WTC11 (cell line): ENCODE measurements at regions not wholly inside any gene's neighbourhood (a gene's known extent, or its start where the extent isn't known, plus 50 kb on each side); places are given as distances from the start of the nearest gene placed in this dataset.

Experiments used
- ATAC-seq: fragments of 200-7000 bp; cut with Tn5 transposase; 2 replicates; pipeline ENCODE4 v1.10.0; 2021; ENCODE audit warnings: mild to moderate bottlenecking, moderate library complexity
- CTCF ChIA-PET: fragments of 300-600 bp; sonication (Branson Sonifier 250); formaldehyde crosslinking; loops from one replicate; lab custom pipeline; 2021; ENCODE audit warnings: antibody characterized with exemption; lab: Charles Lee
- POLR2A ChIA-PET: fragments of 350-600 bp; sonication (Branson Sonifier 250); formaldehyde crosslinking; loops from one replicate; lab custom pipeline; 2021; ENCODE audit warnings: antibody characterized with exemption; lab: Charles Lee
- DNase-seq: peaks from one replicate; pipeline ENCODE4 v3.0.0; 2021; ENCODE audit warnings: low spot score
- H3K27ac Mint-ChIP-seq: 2 replicates; pipeline ENCODE4 v1.8.0; 2021; ENCODE audit warnings: mixed read lengths
- H3K27me3 Mint-ChIP-seq: 2 replicates; pipeline ENCODE4 v1.8.0; 2021; ENCODE audit warnings: low read depth, mild to moderate bottlenecking, moderate library complexity, mixed read lengths
- H3K36me3 Mint-ChIP-seq: 2 replicates; pipeline ENCODE4 v1.8.0; 2021; ENCODE audit warnings: mixed read lengths
- H3K4me1 Mint-ChIP-seq: 2 replicates; pipeline ENCODE4 v1.8.0; 2022; ENCODE audit warnings: mixed read lengths
- H3K4me3 Mint-ChIP-seq: 2 replicates; pipeline ENCODE4 v1.8.0; 2021; ENCODE audit warnings: mild to moderate bottlenecking, moderate library complexity, mixed read lengths
- H3K9me3 Mint-ChIP-seq: 2 replicates; pipeline ENCODE4 v1.8.0; 2021; ENCODE audit warnings: mixed read lengths
- CREM ChIP-seq: sonication (generic); formaldehyde crosslinking; IDR thresholded peaks from 2 replicates; pipeline ENCODE4 v1.8.1; 2022; ENCODE audit warnings: mild to moderate bottlenecking, missing genetic modification reagents, moderate library complexity
- E2F1 ChIP-seq: sonication (generic); formaldehyde crosslinking; IDR thresholded peaks from 2 replicates; pipeline ENCODE4 v1.8.0; 2022; ENCODE audit warnings: mild to moderate bottlenecking, missing genetic modification reagents
- IRF2 ChIP-seq: sonication (generic); formaldehyde crosslinking; IDR thresholded peaks from 2 replicates; pipeline ENCODE4 v1.8.0; 2022; ENCODE audit warnings: low read depth, missing genetic modification reagents, borderline replicate concordance
- NFE2L1 ChIP-seq: sonication (generic); formaldehyde crosslinking; IDR thresholded peaks from 2 replicates; pipeline ENCODE4 v1.8.1; 2023; ENCODE audit warnings: missing genetic modification reagents
- NFYB ChIP-seq: sonication (generic); formaldehyde crosslinking; conservative IDR thresholded peaks from 2 replicates; pipeline ENCODE4 v1.8.0; 2022; ENCODE audit warnings: low read depth, missing genetic modification reagents
- NR2C2 ChIP-seq: sonication (generic); formaldehyde crosslinking; IDR thresholded peaks from 2 replicates; pipeline ENCODE4 v1.8.0; 2022; ENCODE audit warnings: mild to moderate bottlenecking, missing genetic modification reagents
- OVOL2 ChIP-seq: fragments of 250-450 bp; sonication (Bioruptor Pico); IDR thresholded peaks from 2 replicates; pipeline ENCODE4 v1.9.0; 2021; ENCODE audit warnings: mild to moderate bottlenecking, borderline replicate concordance
- SOX15 ChIP-seq: fragments of 250-450 bp; sonication (Bioruptor Pico); IDR thresholded peaks from 2 replicates; pipeline ENCODE4 v1.9.0; 2021; ENCODE audit warnings: mild to moderate bottlenecking
- SP1 ChIP-seq: sonication (generic); formaldehyde crosslinking; conservative IDR thresholded peaks from 2 replicates; pipeline ENCODE4 v1.8.1; 2022; ENCODE audit warnings: missing genetic modification reagents
- TCF7 ChIP-seq: sonication (generic); formaldehyde crosslinking; IDR thresholded peaks from 2 replicates; pipeline ENCODE4 v1.8.0; 2022; ENCODE audit warnings: mild to moderate bottlenecking, low read depth, missing genetic modification reagents, moderate library complexity
- TP53 ChIP-seq: sonication (generic); formaldehyde crosslinking; IDR thresholded peaks from 2 replicates; pipeline ENCODE4 v1.8.1; 2023; ENCODE audit warnings: mild to moderate bottlenecking, missing genetic modification reagents
- ZNF219 ChIP-seq: sonication (generic); formaldehyde crosslinking; IDR thresholded peaks from 2 replicates; pipeline ENCODE4 v1.8.0; 2023; ENCODE audit warnings: missing genetic modification reagents, mild to moderate bottlenecking, borderline replicate concordance
- TF ChIP-seq, protein P1 (sequence below): sonication (generic); formaldehyde crosslinking; IDR thresholded peaks from 2 replicates; pipeline ENCODE4 v1.8.0; 2022; ENCODE audit warnings: mild to moderate bottlenecking, missing genetic modification reagents
- TF ChIP-seq, protein P2 (sequence below): sonication (generic); formaldehyde crosslinking; IDR thresholded peaks from 2 replicates; pipeline ENCODE4 v1.8.1; 2022; ENCODE audit warnings: low read depth, missing genetic modification reagents, borderline replicate concordance
- TF ChIP-seq, protein P3 (sequence below): sonication (generic); formaldehyde crosslinking; IDR thresholded peaks from 2 replicates; pipeline ENCODE4 v1.8.1; 2023; ENCODE audit warnings: mild to moderate bottlenecking, moderate library complexity, missing genetic modification reagents
- TF ChIP-seq, protein P4 (sequence below): sonication (generic); formaldehyde crosslinking; IDR thresholded peaks from 2 replicates; pipeline ENCODE4 v1.8.0; 2022; ENCODE audit warnings: missing genetic modification reagents

- POLR2A ChIA-PET: no interaction called here
- no peak for TF ChIP-seq ZNF219 (CRISPR knock-in tag)
- no peak for TF ChIP-seq OVOL2 (CRISPR knock-in tag)
- TF ChIP-seq CREM (CRISPR knock-in tag): no peak
- TF ChIP-seq NR2C2 (CRISPR knock-in tag): no peak
- TF ChIP-seq NFYB (CRISPR knock-in tag): no peak
- TF ChIP-seq, protein P1, sequence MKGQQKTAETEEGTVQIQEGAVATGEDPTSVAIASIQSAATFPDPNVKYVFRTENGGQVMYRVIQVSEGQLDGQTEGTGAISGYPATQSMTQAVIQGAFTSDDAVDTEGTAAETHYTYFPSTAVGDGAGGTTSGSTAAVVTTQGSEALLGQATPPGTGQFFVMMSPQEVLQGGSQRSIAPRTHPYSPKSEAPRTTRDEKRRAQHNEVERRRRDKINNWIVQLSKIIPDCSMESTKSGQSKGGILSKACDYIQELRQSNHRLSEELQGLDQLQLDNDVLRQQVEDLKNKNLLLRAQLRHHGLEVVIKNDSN (CRISPR knock-in tag): no peak
- TF ChIP-seq TP53 (CRISPR knock-in tag): no peak
- ATAC-seq: peak; percentile 63; the same call in 1 of the 2 replicates
- CTCF ChIA-PET: no interaction called here
- H3K4me1 Mint-ChIP-seq: peaks cover 11% of the 10 kb centered on the region
- no peak overlapping the region for H3K4me3 Mint-ChIP-seq
- H3K9me3 Mint-ChIP-seq: no peaks in the 10 kb centered on the region
- peak; percentile 26 for DNase-seq
- no peak overlapping the region for H3K27ac Mint-ChIP-seq
- H3K27me3 Mint-ChIP-seq: no peaks in the 10 kb centered on the region
- no peaks in the 10 kb centered on the region for H3K36me3 Mint-ChIP-seq
Observed at GRCh38 chr1:196056966-196057365, 551.3 kb downstream of the KCNT2 start.

GRCh38 chr1:196049407-196049806 lies 558.8 kb downstream of the KCNT2 start:
- CTCF ChIA-PET: no interaction called here
- TF ChIP-seq E2F1 (CRISPR knock-in tag) (no peak), SP1 (no peak), NFE2L1 (no peak), SOX15 (CRISPR knock-in tag) (no peak), IRF2 (no peak), TCF7 (no peak)
- TF ChIP-seq, protein P2, sequence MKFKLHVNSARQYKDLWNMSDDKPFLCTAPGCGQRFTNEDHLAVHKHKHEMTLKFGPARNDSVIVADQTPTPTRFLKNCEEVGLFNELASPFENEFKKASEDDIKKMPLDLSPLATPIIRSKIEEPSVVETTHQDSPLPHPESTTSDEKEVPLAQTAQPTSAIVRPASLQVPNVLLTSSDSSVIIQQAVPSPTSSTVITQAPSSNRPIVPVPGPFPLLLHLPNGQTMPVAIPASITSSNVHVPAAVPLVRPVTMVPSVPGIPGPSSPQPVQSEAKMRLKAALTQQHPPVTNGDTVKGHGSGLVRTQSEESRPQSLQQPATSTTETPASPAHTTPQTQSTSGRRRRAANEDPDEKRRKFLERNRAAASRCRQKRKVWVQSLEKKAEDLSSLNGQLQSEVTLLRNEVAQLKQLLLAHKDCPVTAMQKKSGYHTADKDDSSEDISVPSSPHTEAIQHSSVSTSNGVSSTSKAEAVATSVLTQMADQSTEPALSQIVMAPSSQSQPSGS (CRISPR knock-in tag): no peak
- TF ChIP-seq, protein P3, sequence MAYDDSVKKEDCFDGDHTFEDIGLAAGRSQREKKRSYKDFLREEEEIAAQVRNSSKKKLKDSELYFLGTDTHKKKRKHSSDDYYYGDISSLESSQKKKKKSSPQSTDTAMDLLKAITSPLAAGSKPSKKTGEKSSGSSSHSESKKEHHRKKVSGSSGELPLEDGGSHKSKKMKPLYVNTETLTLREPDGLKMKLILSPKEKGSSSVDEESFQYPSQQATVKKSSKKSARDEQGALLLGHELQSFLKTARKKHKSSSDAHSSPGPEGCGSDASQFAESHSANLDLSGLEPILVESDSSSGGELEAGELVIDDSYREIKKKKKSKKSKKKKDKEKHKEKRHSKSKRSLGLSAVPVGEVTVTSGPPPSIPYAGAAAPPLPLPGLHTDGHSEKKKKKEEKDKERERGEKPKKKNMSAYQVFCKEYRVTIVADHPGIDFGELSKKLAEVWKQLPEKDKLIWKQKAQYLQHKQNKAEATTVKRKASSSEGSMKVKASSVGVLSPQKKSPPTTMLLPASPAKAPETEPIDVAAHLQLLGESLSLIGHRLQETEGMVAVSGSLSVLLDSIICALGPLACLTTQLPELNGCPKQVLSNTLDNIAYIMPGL: no peak
- TF ChIP-seq, protein P4, sequence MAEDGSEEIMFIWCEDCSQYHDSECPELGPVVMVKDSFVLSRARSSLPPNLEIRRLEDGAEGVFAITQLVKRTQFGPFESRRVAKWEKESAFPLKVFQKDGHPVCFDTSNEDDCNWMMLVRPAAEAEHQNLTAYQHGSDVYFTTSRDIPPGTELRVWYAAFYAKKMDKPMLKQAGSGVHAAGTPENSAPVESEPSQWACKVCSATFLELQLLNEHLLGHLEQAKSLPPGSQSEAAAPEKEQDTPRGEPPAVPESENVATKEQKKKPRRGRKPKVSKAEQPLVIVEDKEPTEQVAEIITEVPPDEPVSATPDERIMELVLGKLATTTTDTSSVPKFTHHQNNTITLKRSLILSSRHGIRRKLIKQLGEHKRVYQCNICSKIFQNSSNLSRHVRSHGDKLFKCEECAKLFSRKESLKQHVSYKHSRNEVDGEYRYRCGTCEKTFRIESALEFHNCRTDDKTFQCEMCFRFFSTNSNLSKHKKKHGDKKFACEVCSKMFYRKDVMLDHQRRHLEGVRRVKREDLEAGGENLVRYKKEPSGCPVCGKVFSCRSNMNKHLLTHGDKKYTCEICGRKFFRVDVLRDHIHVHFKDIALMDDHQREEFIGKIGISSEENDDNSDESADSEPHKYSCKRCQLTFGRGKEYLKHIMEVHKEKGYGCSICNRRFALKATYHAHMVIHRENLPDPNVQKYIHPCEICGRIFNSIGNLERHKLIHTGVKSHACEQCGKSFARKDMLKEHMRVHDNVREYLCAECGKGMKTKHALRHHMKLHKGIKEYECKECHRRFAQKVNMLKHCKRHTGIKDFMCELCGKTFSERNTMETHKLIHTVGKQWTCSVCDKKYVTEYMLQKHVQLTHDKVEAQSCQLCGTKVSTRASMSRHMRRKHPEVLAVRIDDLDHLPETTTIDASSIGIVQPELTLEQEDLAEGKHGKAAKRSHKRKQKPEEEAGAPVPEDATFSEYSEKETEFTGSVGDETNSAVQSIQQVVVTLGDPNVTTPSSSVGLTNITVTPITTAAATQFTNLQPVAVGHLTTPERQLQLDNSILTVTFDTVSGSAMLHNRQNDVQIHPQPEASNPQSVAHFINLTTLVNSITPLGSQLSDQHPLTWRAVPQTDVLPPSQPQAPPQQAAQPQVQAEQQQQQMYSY (CRISPR knock-in tag): no peak
- Mint-ChIP-seq H3K4me3 (no peak overlapping the region), H3K4me1 (0 out of 2 replicates have a peak, but pooled peaks cover 3% of the 10 kb centered on the region), H3K27me3 (no peaks in the 10 kb centered on the region), H3K27ac (no peak overlapping the region), H3K9me3 (no peaks in the 10 kb centered on the region), H3K36me3 (no peaks in the 10 kb centered on the region)
- DNase-seq (no peak), ATAC-seq (no peak)
- POLR2A ChIA-PET: no interaction called here
